B cell (primary cell): ENCODE measurements at regions not wholly inside any gene's neighbourhood (a gene's known extent, or its start where the extent isn't known, plus 50 kb on each side); places are given as distances from the start of the nearest gene placed in this dataset.

ENCODE experiments used
- ATAC-seq: fragments of 200-7000 bp; cut with Tn5 transposase; one replicate; pipeline ENCODE4 v1.10.0; 2021; ENCODE audit warnings: low read depth, mild to moderate bottlenecking, moderate number of reproducible peaks, moderate library complexity
- CTCF ChIA-PET: fragments of 350-600 bp; sonication (Branson Sonifier 250); formaldehyde crosslinking; loops from one replicate; lab custom pipeline; 2021; ENCODE audit warnings: antibody characterized with exemption, inconsistent platforms; lab: Charles Lee
- POLR2A ChIA-PET: fragments of 350-600 bp; sonication (Branson Sonifier 250); formaldehyde crosslinking; loops from one replicate; lab custom pipeline; 2021; ENCODE audit warnings: antibody characterized with exemption; lab: Charles Lee
- DNase-seq: peaks from one replicate; pipeline ENCODE4 v3.0.0; 2013
- H2AFZ ChIP-seq: 2 replicates; pipeline ENCODE4 v1.6.1; 2012; ENCODE audit warnings: mild to moderate bottlenecking, low read depth, low read length; ENCODE audit not compliant: insufficient read depth, poor library complexity, severe bottlenecking
- H3K27ac ChIP-seq, 2 donors: 1 replicate in 1 of 2; 2 replicates in 1 of 2; pipeline ENCODE4 v1.5.1; 2012 to 2013; ENCODE audit warnings: low read length in 2 of 2, mild to moderate bottlenecking in 2 of 2, moderate library complexity in 1 of 2
- H3K27me3 ChIP-seq, 4 experiments: fragments of 200-600 bp in 1 of 4; sonication (generic) in 1 of 4; replicated peaks in 1 of 4; 1 replicate in 2 of 4; 2 replicates in 2 of 4; pipeline versions ENCODE4 v1.6.1 to v1.7.0; 2013 to 2016; ENCODE audit warnings: low read length in 3 of 4, mild to moderate bottlenecking in 2 of 4, mixed read lengths in 1 of 4, moderate library complexity in 1 of 4; ENCODE audit not compliant: insufficient read depth in 4 of 4, control insufficient read depth in 3 of 4; ENCODE audit errors: control extremely low read depth in 1 of 4
- H3K36me3 ChIP-seq, 2 experiments: replicated peaks in 1 of 2; 1 replicate in 1 of 2; 2 replicates in 1 of 2; pipeline versions ENCODE4 v1.6.1 to v1.7.1; 2013; ENCODE audit warnings: low read length in 1 of 2; ENCODE audit not compliant: insufficient read depth in 2 of 2, control insufficient read depth in 1 of 2; ENCODE audit errors: control extremely low read depth in 1 of 2, extremely low read depth in 1 of 2
- H3K4me1 ChIP-seq, 2 donors: fragments of 200-600 bp in 1 of 2; sonication (generic) in 1 of 2; 1 replicate in 1 of 2; 2 replicates in 1 of 2; pipeline versions ENCODE4 v1.5.1 to v1.6.1; 2013 to 2017; ENCODE audit warnings: low read length in 2 of 2; ENCODE audit not compliant: control insufficient read depth in 2 of 2, insufficient read depth in 2 of 2
- H3K4me2 ChIP-seq: replicated peaks from 2 replicates; pipeline ENCODE3; 2012; ENCODE audit warnings: mild to moderate bottlenecking, low read depth, low read length; ENCODE audit not compliant: poor library complexity, severe bottlenecking
- H3K4me3 ChIP-seq, 5 experiments: fragments of 200-600 bp in 1 of 5; sonication (generic) in 1 of 5; 1 replicate in 3 of 5; 2 replicates in 2 of 5; pipeline versions ENCODE4 v1.5.1 to v1.7.0; 2011 to 2016; ENCODE audit warnings: low read length in 4 of 5, mild to moderate bottlenecking in 4 of 5, low read depth in 2 of 5, control low read depth in 1 of 5, moderate library complexity in 1 of 5; ENCODE audit not compliant: insufficient read depth in 1 of 5; ENCODE audit errors: control extremely low read depth in 1 of 5, extremely low read depth in 1 of 5
- H3K79me2 ChIP-seq: fragments of 200-600 bp; sonication (generic); one replicate; pipeline ENCODE4 v1.6.0; 2016; ENCODE audit warnings: low read length; ENCODE audit not compliant: control insufficient read depth, insufficient read depth
- H3K9ac ChIP-seq: fragments of 200-600 bp; sonication (generic); 2 replicates; pipeline ENCODE4 v1.6.1; 2017; ENCODE audit warnings: mild to moderate bottlenecking, low read length, moderate library complexity
- H3K9me3 ChIP-seq, 3 donors: one replicate each; pipeline versions ENCODE4 v1.6.1 to v1.7.1; 2013; ENCODE audit warnings: low read length in 2 of 3; ENCODE audit not compliant: control insufficient read depth in 2 of 3, insufficient read depth in 1 of 3; ENCODE audit errors: control extremely low read depth in 1 of 3
- H4K20me1 ChIP-seq: 2 replicates; pipeline ENCODE4 v1.6.0; 2012; ENCODE audit warnings: mild to moderate bottlenecking, low read length; ENCODE audit not compliant: insufficient read depth, control insufficient read depth, poor library complexity, severe bottlenecking
- H3K27ac Mint-ChIP-seq: one replicate; pipeline ENCODE4 v1.8.0; 2021; ENCODE audit warnings: mixed read lengths
- H3K27me3 Mint-ChIP-seq: one replicate; pipeline ENCODE4 v1.8.0; 2021; ENCODE audit warnings: mixed read lengths
- H3K4me1 Mint-ChIP-seq: one replicate; pipeline ENCODE4 v1.8.0; 2021; ENCODE audit warnings: mixed read lengths
- H3K4me3 Mint-ChIP-seq: one replicate; pipeline ENCODE4 v1.8.0; 2021; ENCODE audit warnings: mixed read lengths
- H3K9me3 Mint-ChIP-seq: one replicate; pipeline ENCODE4 v1.8.0; 2022; ENCODE audit warnings: mixed read lengths; ENCODE audit not compliant: insufficient read depth
- CTCF ChIP-seq: fragments of 200-600 bp; IDR thresholded peaks from one replicate; pipeline ENCODE4 v1.8.0; 2022; ENCODE audit warnings: antibody characterized with exemption, mild to moderate bottlenecking
- EZH2 ChIP-seq: IDR thresholded peaks from 2 replicates; pipeline ENCODE4 v1.6.1; 2012; ENCODE audit warnings: borderline replicate concordance, low read depth, mild to moderate bottlenecking, moderate library complexity, low read length; ENCODE audit not compliant: insufficient read depth, poor library complexity, severe bottlenecking
- WGBS: methylation state at CpG from one replicate; pipeline ENCODE4 v1.1.5; 2013; ENCODE audit warnings: missing lambda C conversion rate; ENCODE audit not compliant: insufficient coverage; 5-methylcytosine and 5-hydroxymethylcytosine counted together
- intact Hi-C: fragments of 100-400 bp; cut with micrococcal nuclease; formaldehyde crosslinking; loops from one replicate; pipeline ENCODE4 v1.10.0; 2022

- H3K9me3 Mint-ChIP-seq, result peaks cover 3% of the 10 kb centered on the region
- Histone ChIP-seq H3K9ac (no peak overlapping the region), H3K4me1 (no peaks in the 10 kb centered on the region), H3K36me3 (no peaks in the 10 kb centered on the region), H3K79me2 (no peaks in the 10 kb centered on the region), H3K4me3 (no peak overlapping the region), H3K27ac (no peak overlapping the region), H2AFZ (no peak overlapping the region), H4K20me1 (no peaks in the 10 kb centered on the region), H3K27me3 (peaks cover 0 to 9% (median 0%) of the 10 kb centered on the region in 4 experiments), H3K4me2 (no peak overlapping the region), H3K9me3 (peaks cover 0 to 4% (median 0%) of the 10 kb centered on the region in 3 donors)
- no peaks in the 10 kb centered on the region for H3K4me1 Mint-ChIP-seq
- ChIA-PET POLR2A (no interaction called here), CTCF (no interaction called here)
- no peak overlapping the region for H3K27ac Mint-ChIP-seq
- 87% methylated on average over 9 of the region's 9 CpGs for WGBS
- intact Hi-C loops, result no loop called here
- TF ChIP-seq EZH2, result no peak
- TF ChIP-seq CTCF, result no peak
- DNase-seq (no peak), ATAC-seq (no peak)
- peaks cover 10% of the 10 kb centered on the region for H3K27me3 Mint-ChIP-seq
- H3K4me3 Mint-ChIP-seq, result no peak overlapping the region
These were observed 140.7 kb upstream of the NSMCE3 start for GRCh38 chr15:29410338-29410737.

GRCh38 chr15:29409890-29410289 lies 140.3 kb upstream of the NSMCE3 start:
- DNase-seq (no peak), ATAC-seq (no peak)
- H3K27ac ChIP-seq, result no peak overlapping the region
- ChIA-PET CTCF (no interaction called here), POLR2A (no interaction called here)
- TF ChIP-seq EZH2 (no peak), CTCF (no peak)
- no peak overlapping the region for H3K9ac ChIP-seq
- H3K27ac Mint-ChIP-seq, result no peak overlapping the region
- no peaks in the 10 kb centered on the region for H3K4me1 Mint-ChIP-seq
- H3K79me2 ChIP-seq, result no peaks in the 10 kb centered on the region
- H3K9me3 Mint-ChIP-seq, result peaks cover 3% of the 10 kb centered on the region
- no peak overlapping the region for H3K4me2 ChIP-seq
- 87% methylated on average over 7 of the region's 8 CpGs for WGBS
- H3K27me3 ChIP-seq, result peaks cover 0 to 9% (median 0%) of the 10 kb centered on the region in 4 experiments
- no peaks in the 10 kb centered on the region for H3K36me3 ChIP-seq
- no peaks in the 10 kb centered on the region for H3K4me1 ChIP-seq
- peaks cover 10% of the 10 kb centered on the region for H3K27me3 Mint-ChIP-seq
- no peaks in the 10 kb centered on the region for H4K20me1 ChIP-seq
- no peak overlapping the region for H2AFZ ChIP-seq
- no peak overlapping the region for H3K4me3 ChIP-seq
- intact Hi-C loops, result no loop called here
- peaks cover 0 to 5% (median 0%) of the 10 kb centered on the region in 3 donors for H3K9me3 ChIP-seq
- H3K4me3 Mint-ChIP-seq, result no peak overlapping the region
